Progenitor cell of endocrine pancreas (in vitro differentiated cells): ENCODE measurements at regions not wholly inside any gene's neighbourhood (a gene's known extent, or its start where the extent isn't known, plus 50 kb on each side); places are given as distances from the start of the nearest gene placed in this dataset.
A peak's percentile ranks its signal among the peaks of the same experiment; 100 is the strongest.
"Not testable (repeated sequence)": the region's sequence is repeated elsewhere in the genome, so short reads cannot be mapped to it uniquely, and the experiment has no call there.

Source experiments
- DNase-seq: peaks from one replicate; pipeline ENCODE4 v3.0.0; 2021; ENCODE audit warnings: low spot score; ENCODE audit not compliant: unreplicated experiment
- H3K27ac Mint-ChIP-seq: 2 replicates; pipeline ENCODE4 v1.8.0; 2021; ENCODE audit warnings: mild to moderate bottlenecking, moderate library complexity, mixed read lengths
- H3K27me3 Mint-ChIP-seq: 2 replicates; pipeline ENCODE4 v1.8.0; 2021; ENCODE audit warnings: mixed read lengths
- H3K36me3 Mint-ChIP-seq: 2 replicates; pipeline ENCODE4 v1.8.0; 2022; ENCODE audit warnings: mixed read lengths; ENCODE audit not compliant: insufficient read depth
- H3K4me1 Mint-ChIP-seq: 2 replicates; pipeline ENCODE4 v1.8.0; 2021; ENCODE audit warnings: low read depth, mixed read lengths
- H3K4me3 Mint-ChIP-seq: 2 replicates; pipeline ENCODE4 v1.8.0; 2021; ENCODE audit warnings: low read depth, mild to moderate bottlenecking, moderate library complexity, mixed read lengths
- H3K9me3 Mint-ChIP-seq: 2 replicates; pipeline ENCODE4 v1.8.0; 2021; ENCODE audit warnings: low read depth, mixed read lengths
- TF ChIP-seq, protein P1 (sequence below): fragments of 200-600 bp; sonication (generic); IDR thresholded peaks from one replicate; pipeline ENCODE4 v1.5.0; 2021; ENCODE audit warnings: antibody characterized with exemption, mild to moderate bottlenecking; ENCODE audit not compliant: unreplicated experiment

DNA sequence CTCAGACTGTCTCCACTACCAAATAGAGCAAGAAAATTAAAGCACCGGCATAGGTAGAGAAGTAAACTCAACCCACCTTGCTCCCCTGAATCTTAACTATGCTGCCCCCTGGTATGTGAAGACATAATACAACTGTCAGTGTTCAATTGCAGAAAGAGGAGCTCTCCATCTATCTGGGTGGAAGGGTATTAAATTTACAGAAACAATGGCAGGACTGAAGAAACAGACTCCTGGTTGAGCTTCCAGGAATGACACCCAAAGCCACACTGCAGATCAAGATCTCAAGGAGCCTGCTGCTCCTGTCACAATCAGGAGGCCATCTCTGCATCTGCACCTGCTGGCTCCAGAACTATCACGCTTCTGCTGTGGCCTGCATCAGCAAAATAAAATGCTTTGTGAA lies 132.1 kb upstream of the BMAL1 start:
- no peak overlapping the region for H3K27ac Mint-ChIP-seq
- no peak for DNase-seq
- peaks cover 13% of the 10 kb centered on the region for H3K4me1 Mint-ChIP-seq
- no peak overlapping the region for H3K4me3 Mint-ChIP-seq
- TF ChIP-seq, protein P1, sequence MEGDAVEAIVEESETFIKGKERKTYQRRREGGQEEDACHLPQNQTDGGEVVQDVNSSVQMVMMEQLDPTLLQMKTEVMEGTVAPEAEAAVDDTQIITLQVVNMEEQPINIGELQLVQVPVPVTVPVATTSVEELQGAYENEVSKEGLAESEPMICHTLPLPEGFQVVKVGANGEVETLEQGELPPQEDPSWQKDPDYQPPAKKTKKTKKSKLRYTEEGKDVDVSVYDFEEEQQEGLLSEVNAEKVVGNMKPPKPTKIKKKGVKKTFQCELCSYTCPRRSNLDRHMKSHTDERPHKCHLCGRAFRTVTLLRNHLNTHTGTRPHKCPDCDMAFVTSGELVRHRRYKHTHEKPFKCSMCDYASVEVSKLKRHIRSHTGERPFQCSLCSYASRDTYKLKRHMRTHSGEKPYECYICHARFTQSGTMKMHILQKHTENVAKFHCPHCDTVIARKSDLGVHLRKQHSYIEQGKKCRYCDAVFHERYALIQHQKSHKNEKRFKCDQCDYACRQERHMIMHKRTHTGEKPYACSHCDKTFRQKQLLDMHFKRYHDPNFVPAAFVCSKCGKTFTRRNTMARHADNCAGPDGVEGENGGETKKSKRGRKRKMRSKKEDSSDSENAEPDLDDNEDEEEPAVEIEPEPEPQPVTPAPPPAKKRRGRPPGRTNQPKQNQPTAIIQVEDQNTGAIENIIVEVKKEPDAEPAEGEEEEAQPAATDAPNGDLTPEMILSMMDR: no peak
- H3K36me3 Mint-ChIP-seq: no peaks in the 10 kb centered on the region
- no peaks in the 10 kb centered on the region for H3K9me3 Mint-ChIP-seq
- H3K27me3 Mint-ChIP-seq: peaks cover 5% of the 10 kb centered on the region

DNA sequence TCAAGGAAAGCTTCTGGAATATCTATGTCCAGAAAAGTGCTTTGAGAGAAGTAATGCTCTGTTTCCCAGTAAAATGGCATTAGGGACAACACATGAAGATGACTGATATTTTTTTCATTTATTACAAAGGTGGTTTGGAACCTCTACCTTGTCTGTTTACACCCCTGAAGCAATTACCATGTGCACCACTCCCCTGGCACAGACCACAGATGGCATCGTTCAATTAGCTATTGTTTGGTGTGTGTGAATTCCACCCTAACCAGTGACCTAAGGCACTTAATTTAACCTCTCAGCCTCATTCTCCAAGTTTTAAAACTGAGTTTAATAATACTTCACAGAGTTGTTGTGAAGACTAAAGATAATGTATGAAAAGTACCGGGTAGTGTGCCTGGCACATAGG lies 127.6 kb upstream of the BMAL1 start:
- Mint-ChIP-seq H3K4me3 (no peak overlapping the region), H3K27ac (peak overlapping the region; percentile 16), H3K27me3 (peaks cover 4% of the 10 kb centered on the region), H3K9me3 (no peaks in the 10 kb centered on the region), H3K4me1 (peaks cover 1% of the 10 kb centered on the region), H3K36me3 (no peaks in the 10 kb centered on the region)
- DNase-seq: no peak
- TF ChIP-seq, protein P1: no peak

DNA sequence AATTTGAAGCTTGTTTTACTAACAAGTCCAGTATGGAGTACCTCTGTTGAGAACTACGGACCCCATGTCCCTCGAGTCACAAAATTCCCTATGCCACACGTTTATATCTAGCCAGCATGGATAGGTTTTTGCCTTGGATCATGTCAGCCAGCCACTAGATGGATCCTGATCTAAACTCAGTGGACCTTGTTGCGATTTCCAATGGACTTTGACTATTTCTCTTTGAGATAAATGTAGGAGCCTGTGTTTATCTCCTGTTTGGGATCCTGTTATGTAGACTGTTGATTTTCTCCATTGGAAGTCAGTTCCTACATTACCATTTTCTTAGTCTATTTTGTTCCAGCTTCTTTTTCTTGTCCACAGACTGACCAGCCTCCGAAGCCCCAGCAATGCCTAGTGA lies 127.1 kb upstream of the BMAL1 start:
- H3K4me3 Mint-ChIP-seq: no peak overlapping the region
- peaks cover 1% of the 10 kb centered on the region for H3K4me1 Mint-ChIP-seq
- no peak for DNase-seq
- TF ChIP-seq, protein P1: no peak
- no peak overlapping the region for H3K27ac Mint-ChIP-seq
- H3K36me3 Mint-ChIP-seq: peaks cover 2% of the 10 kb centered on the region
- peaks cover 4% of the 10 kb centered on the region for H3K9me3 Mint-ChIP-seq
- H3K27me3 Mint-ChIP-seq: peaks cover 4% of the 10 kb centered on the region

DNA sequence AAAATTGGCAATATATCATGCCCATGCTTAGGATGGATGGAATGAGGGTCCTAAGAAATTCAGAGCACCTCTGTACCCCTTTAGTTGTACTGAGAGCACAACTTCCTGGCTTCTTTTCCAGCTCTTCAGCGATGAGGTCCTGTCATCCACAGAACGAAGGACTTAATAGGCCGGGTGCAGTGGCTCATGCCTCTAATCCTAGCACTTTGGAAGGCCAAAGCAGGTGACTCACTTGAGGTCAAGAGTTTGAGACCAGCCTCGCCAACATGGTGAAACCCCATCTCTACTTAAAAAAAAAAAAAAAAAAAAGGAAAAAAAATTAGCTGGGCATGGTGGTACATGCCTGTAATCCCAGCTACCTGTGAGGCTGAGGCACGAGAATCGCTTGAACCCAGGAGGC lies 125.3 kb upstream of the BMAL1 start:
- TF ChIP-seq, protein P1: no peak
- Mint-ChIP-seq H3K4me1 (peaks cover 1% of the 10 kb centered on the region), H3K27ac (no peak overlapping the region), H3K27me3 (peaks cover 4% of the 10 kb centered on the region), H3K4me3 (no peak overlapping the region), H3K9me3 (peaks cover 18% of the 10 kb centered on the region), H3K36me3 (peaks cover 3% of the 10 kb centered on the region)
- no peak for DNase-seq

DNA sequence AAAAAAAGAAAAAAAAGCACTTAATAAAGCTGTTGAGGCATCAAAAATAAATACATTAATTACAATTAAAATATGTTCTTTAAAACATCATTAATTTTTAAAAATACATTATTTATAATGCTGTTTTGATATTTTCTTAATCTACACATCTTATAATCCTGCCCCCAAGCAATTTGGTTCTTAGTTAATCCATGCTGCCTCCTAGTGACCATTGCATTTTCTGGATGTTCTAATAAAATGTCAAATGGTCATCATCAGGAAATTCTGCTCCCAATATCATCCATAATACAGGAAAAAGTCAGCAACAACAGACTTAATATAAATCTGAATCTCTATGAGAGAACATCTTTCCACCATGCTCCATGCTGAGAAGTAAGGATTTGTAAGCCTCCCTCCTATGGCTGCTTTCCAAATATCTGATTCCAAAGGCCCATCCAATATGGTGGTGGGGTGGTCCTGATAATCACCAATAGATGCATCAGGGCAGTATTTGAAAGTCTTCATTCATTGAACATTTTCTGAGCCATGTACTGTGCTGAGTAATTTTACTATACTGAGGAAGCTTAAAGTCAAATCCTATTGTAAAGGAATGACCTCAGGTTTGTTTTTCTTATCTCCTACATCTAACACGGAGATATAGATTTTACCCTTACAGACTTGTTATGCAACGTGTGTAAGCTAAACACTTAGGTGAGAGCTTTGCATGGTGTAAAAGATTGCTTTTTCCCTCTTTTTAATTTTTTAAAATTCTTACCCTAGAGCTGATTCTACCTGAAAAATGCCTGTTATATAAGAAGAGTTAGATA lies 124.7 kb upstream of the BMAL1 start:
- H3K36me3 Mint-ChIP-seq: peaks cover 3% of the 10 kb centered on the region
- H3K4me1 Mint-ChIP-seq: peaks cover 1% of the 10 kb centered on the region
- no peak for DNase-seq
- no peak overlapping the region for H3K27ac Mint-ChIP-seq
- TF ChIP-seq, protein P1: peak; percentile 49
- no peak overlapping the region for H3K4me3 Mint-ChIP-seq
- peaks cover 4% of the 10 kb centered on the region for H3K27me3 Mint-ChIP-seq
- H3K9me3 Mint-ChIP-seq: peaks cover 21% of the 10 kb centered on the region

DNA sequence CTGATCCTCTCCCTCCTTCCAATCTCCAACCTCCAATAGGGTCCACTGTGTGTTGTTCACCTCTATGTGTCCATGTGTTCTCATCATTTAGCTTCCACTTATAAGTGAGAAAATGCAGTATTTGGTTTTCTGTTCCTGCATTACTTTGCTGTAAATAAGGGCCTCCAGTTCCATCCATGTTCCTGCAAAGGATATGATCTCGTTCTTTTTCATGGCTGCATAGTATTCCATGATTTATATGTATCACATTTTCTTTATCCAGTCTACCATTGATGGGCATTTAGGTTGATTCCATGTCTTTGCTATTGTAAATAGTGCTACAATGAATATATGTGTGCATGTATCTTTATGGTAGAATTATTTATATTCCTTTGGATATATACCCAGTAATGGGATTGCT lies 123.2 kb upstream of the BMAL1 start:
- not testable (repeated sequence) for DNase-seq, H3K36me3 Mint-ChIP-seq, H3K27me3 Mint-ChIP-seq, H3K27ac Mint-ChIP-seq, H3K4me3 Mint-ChIP-seq, H3K4me1 Mint-ChIP-seq
- H3K9me3 Mint-ChIP-seq: peaks cover 21% of the 10 kb centered on the region
